ENCODE measurements at regions not wholly inside any gene's neighbourhood (a gene's known extent, or its start where the extent isn't known, plus 50 kb on each side); places are given as distances from the start of the nearest gene placed in this dataset.

GRCh38 chr12:118783703-118784102, 197.6 kb upstream of the SRRM4 start:
- H3K4me3 Mint-ChIP-seq: no peak overlapping the region
- peaks cover 6% of the 10 kb centered on the region for H3K27me3 Mint-ChIP-seq (ENCODE audit: insufficient read depth, low read depth, poor library complexity)
- no peaks in the 10 kb centered on the region for H3K9me3 Mint-ChIP-seq

More at GRCh38 chr12:118783703-118784102, 197.6 kb upstream of the SRRM4 start:
- Histone ChIP-seq H3K4me1 (ENCODE audit: insufficient read depth) (peaks cover 17% of the 10 kb centered on the region), H3K27ac (ENCODE audit: low read depth) (no peak overlapping the region), H3K36me3 (ENCODE audit: insufficient read depth) (no peaks in the 10 kb centered on the region), H3K4me3 (no peak overlapping the region), H3K9me2 (ENCODE audit: insufficient read depth) (no peaks in the 10 kb centered on the region; the same call in 1 of the 2 replicates), H2AFZ (no peak overlapping the region), H4K20me1 (replicated peaks; ENCODE audit: insufficient read depth) (no peaks in the 10 kb centered on the region), H3K4me2 (no peak overlapping the region), H3F3A (replicated peaks; ENCODE audit: low read depth) (no peaks in the 10 kb centered on the region), H3K27me3 (ENCODE audit: insufficient read depth) (no peaks in the 10 kb centered on the region), H3K79me2 (replicated peaks; ENCODE audit: insufficient read depth) (no peaks in the 10 kb centered on the region)
- H3K36me3 Mint-ChIP-seq (ENCODE audit: low read depth): no peaks in the 10 kb centered on the region
- no peak for DNase-seq (ENCODE audit: low spot score)
- no peak for ATAC-seq
- no peak overlapping the region for H3K27ac Mint-ChIP-seq
- peaks cover 17% of the 10 kb centered on the region; the same call in 2 of the 3 replicates for H3K4me1 Mint-ChIP-seq
- no peak for TF ChIP-seq STAT1 (IDR thresholded peaks at IDR 0.05; ENCODE audit: unreplicated experiment)
- no peak for TF ChIP-seq ETS1 (IDR thresholded peaks at IDR 0.05)
- no peak for TF ChIP-seq NANOG (IDR thresholded peaks at IDR 0.05; ENCODE audit: borderline replicate concordance)
- no peak for TF ChIP-seq JUNB (IDR thresholded peaks at IDR 0.05; ENCODE audit: unreplicated experiment)
- no peak for TF ChIP-seq ZNF462 (CRISPR knock-in tag; IDR thresholded peaks at IDR 0.05)
- TF ChIP-seq REST (IDR thresholded peaks at IDR 0.05; ENCODE audit: unreplicated experiment): no peak
- no peak for TF ChIP-seq ZNF114 (CRISPR knock-in tag; IDR thresholded peaks at IDR 0.05)
- TF ChIP-seq POLR2AphosphoS5 (IDR thresholded peaks at IDR 0.05; ENCODE audit: low read depth): no peak
- no peak for TF ChIP-seq EZH2phosphoT487 (IDR thresholded peaks at IDR 0.05; ENCODE audit: unreplicated experiment)
- no peak for TF ChIP-seq EZH2 (IDR thresholded peaks at IDR 0.05; ENCODE audit: low read depth, unreplicated experiment)
- no peak for TF ChIP-seq ZNF331 (CRISPR knock-in tag; IDR thresholded peaks at IDR 0.05; ENCODE audit: low read depth)
- TF ChIP-seq CTCF (conservative IDR thresholded peaks at IDR 0.05; ENCODE audit: low read depth in 2 of 2): no peak
- TF ChIP-seq CREB1 (CRISPR knock-in tag; IDR thresholded peaks at IDR 0.05; ENCODE audit: low read depth): no peak

Measured in GM23338 (cell line).